Mucosa of stomach (tissue), 1 donor: ENCODE measurements at regions not wholly inside any gene's neighbourhood (a gene's known extent, or its start where the extent isn't known, plus 50 kb on each side); places are given as distances from the start of the nearest gene placed in this dataset.

Experiments used
- H3K27me3 ChIP-seq: one replicate; pipeline ENCODE4 v1.7.0; 2013; ENCODE audit warnings: mild to moderate bottlenecking, low read length; ENCODE audit not compliant: control insufficient read depth, insufficient read depth
- H3K36me3 ChIP-seq: one replicate; pipeline ENCODE4 v1.7.0; 2013; ENCODE audit warnings: low read length; ENCODE audit not compliant: control insufficient read depth, insufficient read depth
- H3K4me1 ChIP-seq: one replicate; pipeline ENCODE4 v1.7.0; 2013; ENCODE audit warnings: mild to moderate bottlenecking, low read length; ENCODE audit not compliant: control insufficient read depth, insufficient read depth
- H3K4me3 ChIP-seq: one replicate; pipeline ENCODE4 v1.7.0; 2013; ENCODE audit warnings: low read length
- H3K9ac ChIP-seq: one replicate; pipeline ENCODE4 v1.7.0; 2013; ENCODE audit warnings: mild to moderate bottlenecking, low read length, moderate library complexity
- H3K9me3 ChIP-seq: one replicate; pipeline ENCODE4 v1.7.0; 2013; ENCODE audit warnings: mild to moderate bottlenecking, low read length, moderate library complexity; ENCODE audit not compliant: control insufficient read depth
- donor health status: Pancreatic carcinoma.

GRCh38 chr14:49975799-49976198, 82.9 kb downstream of the ARF6 start:
- Histone ChIP-seq H3K4me1 (peaks cover 56% of the 10 kb centered on the region), H3K9me3 (no peaks in the 10 kb centered on the region), H3K9ac (no peak overlapping the region), H3K36me3 (no peaks in the 10 kb centered on the region), H3K4me3 (no peak overlapping the region), H3K27me3 (no peaks in the 10 kb centered on the region)

DNA sequence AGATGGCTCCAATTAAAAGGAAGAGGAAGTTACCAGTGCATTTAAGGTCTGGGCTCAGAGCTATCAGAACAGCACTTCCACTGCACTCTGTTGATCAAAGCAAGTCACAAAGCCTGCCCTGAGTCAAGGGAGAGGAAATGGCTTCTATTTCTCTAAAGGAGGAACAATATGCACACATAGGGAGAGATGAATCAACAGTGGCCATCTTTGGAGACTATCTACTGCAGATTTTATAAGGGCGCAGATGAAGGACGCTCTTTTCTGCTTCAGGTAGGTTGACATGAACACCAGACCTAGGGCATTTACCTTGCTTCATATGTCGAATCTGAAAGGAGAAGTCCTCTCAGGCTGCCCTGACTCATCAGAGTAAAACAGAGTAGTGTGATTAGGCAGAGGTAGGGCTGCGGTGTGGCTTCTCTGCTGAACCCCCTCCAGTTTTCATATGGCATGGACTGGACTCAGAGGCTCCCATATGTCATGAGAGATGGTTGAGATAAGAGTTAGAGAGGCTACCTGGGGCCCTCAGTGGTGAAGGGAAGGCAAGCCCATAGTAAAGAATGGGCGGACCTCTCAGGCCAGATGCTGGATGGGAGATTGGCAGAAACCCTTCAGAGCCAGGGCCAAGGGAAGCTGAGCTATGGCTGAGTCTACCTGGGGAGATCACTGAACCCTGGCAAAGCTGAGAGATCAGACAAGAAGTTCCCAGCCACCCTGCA, 84.4 kb downstream of the ARF6 start:
- no peak overlapping the region for H3K9ac ChIP-seq
- H3K27me3 ChIP-seq: no peaks in the 10 kb centered on the region
- H3K4me3 ChIP-seq: no peak overlapping the region
- H3K4me1 ChIP-seq: peaks cover 41% of the 10 kb centered on the region
- H3K36me3 ChIP-seq: no peaks in the 10 kb centered on the region
- no peaks in the 10 kb centered on the region for H3K9me3 ChIP-seq

- H3K9ac ChIP-seq: no peak overlapping the region
- no peaks in the 10 kb centered on the region for H3K9me3 ChIP-seq
- H3K4me3 ChIP-seq: no peak overlapping the region
- H3K27me3 ChIP-seq: no peaks in the 10 kb centered on the region
- peaks cover 25% of the 10 kb centered on the region for H3K4me1 ChIP-seq
- H3K36me3 ChIP-seq: no peaks in the 10 kb centered on the region
Observed at GRCh38 chr14:49980027-49980426, 87.1 kb downstream of the ARF6 start.

- Histone ChIP-seq H3K9ac (no peak overlapping the region), H3K36me3 (no peaks in the 10 kb centered on the region), H3K9me3 (no peaks in the 10 kb centered on the region), H3K27me3 (no peaks in the 10 kb centered on the region), H3K4me3 (no peak overlapping the region), H3K4me1 (peaks cover 15% of the 10 kb centered on the region)
Observed at GRCh38 chr14:49982082-49982481, 89.2 kb downstream of the ARF6 start.

GRCh38 chr14:49982501-49982951, 89.6 kb downstream of the ARF6 start:
- Histone ChIP-seq H3K9ac (no peak overlapping the region), H3K9me3 (no peaks in the 10 kb centered on the region)

GRCh38 chr14:49984424-49984823, 91.5 kb downstream of the ARF6 start:
- Histone ChIP-seq H3K4me1 (peaks cover 22% of the 10 kb centered on the region), H3K4me3 (no peak overlapping the region), H3K36me3 (no peaks in the 10 kb centered on the region), H3K9me3 (no peaks in the 10 kb centered on the region), H3K27me3 (no peaks in the 10 kb centered on the region), H3K9ac (no peak overlapping the region)

More at GRCh38 chr14:49982501-49982951, 89.6 kb downstream of the ARF6 start:
- peaks cover 14% of the 10 kb centered on the region for H3K4me1 ChIP-seq
- no peaks in the 10 kb centered on the region for H3K36me3 ChIP-seq
- no peak overlapping the region for H3K4me3 ChIP-seq
- H3K27me3 ChIP-seq: no peaks in the 10 kb centered on the region

DNA sequence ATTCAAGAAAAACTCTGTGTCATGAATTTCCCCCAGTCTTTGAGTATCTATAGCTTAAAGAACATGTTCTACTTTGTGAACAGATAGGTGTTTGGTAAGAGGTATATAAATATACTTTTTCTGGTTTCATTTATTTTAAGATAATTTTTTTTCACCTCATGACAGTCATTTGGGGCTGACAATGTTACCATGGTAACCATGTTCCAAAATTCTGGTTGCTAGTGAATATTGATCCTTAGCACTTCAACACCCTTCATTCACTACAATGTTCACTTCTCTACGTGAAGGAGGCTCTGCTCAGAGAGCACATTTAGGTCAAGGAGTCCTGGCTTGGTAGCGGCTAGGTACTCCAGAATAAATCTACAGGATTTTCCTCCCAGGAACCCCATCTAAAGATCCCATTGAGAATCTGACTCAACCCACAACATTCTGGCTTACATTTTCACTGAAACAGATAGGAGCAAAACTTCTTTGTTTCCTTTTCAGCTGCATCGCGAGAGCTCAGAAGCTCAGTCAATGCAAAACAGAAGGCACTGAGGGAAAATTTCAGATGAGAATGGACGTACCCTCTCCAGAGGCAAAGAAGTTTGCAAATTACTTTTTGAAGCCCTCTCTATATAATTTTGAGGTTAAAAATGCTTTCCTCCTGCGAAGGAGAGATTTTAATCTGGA, 93.6 kb downstream of the ARF6 start:
- no peak overlapping the region for H3K9ac ChIP-seq
- no peaks in the 10 kb centered on the region for H3K36me3 ChIP-seq
- no peaks in the 10 kb centered on the region for H3K27me3 ChIP-seq
- H3K9me3 ChIP-seq: no peaks in the 10 kb centered on the region
- no peak overlapping the region for H3K4me3 ChIP-seq
- H3K4me1 ChIP-seq: peaks cover 27% of the 10 kb centered on the region

GRCh38 chr14:49988080-49988990, 95.5 kb downstream of the ARF6 start:
- no peak overlapping the region for H3K4me3 ChIP-seq
- no peaks in the 10 kb centered on the region for H3K36me3 ChIP-seq
- H3K9me3 ChIP-seq: no peaks in the 10 kb centered on the region
- no peak overlapping the region for H3K9ac ChIP-seq
- no peaks in the 10 kb centered on the region for H3K27me3 ChIP-seq
- peaks cover 27% of the 10 kb centered on the region for H3K4me1 ChIP-seq

DNA sequence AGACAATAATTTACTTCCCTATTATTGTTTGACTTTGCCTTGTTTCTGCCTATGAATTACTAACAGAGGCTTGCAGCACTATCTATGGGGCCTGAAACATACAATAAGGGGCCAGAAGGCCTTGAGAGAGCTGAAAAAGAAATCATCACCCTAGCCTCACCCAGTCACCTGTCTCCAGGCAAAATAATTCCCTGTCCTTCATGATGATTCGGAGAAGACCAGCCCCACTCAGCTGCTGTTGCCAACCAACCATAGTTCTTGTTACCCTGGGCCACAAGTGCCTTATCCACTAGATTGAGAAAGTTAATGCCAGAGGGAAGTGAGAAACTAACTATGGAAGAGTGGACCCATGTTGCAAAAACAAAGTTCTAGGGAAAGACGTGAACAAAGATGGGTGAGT, 97.1 kb downstream of the ARF6 start:
- Histone ChIP-seq H3K4me1 (peaks cover 27% of the 10 kb centered on the region), H3K36me3 (no peaks in the 10 kb centered on the region), H3K9me3 (no peaks in the 10 kb centered on the region), H3K27me3 (no peaks in the 10 kb centered on the region), H3K9ac (no peak overlapping the region), H3K4me3 (no peak overlapping the region)

GRCh38 chr14:49991491-49991890, 98.6 kb downstream of the ARF6 start:
- H3K4me3 ChIP-seq: no peak overlapping the region
- H3K9ac ChIP-seq: no peak overlapping the region
- H3K36me3 ChIP-seq: no peaks in the 10 kb centered on the region
- H3K9me3 ChIP-seq: no peaks in the 10 kb centered on the region
- H3K4me1 ChIP-seq: peaks cover 32% of the 10 kb centered on the region
- H3K27me3 ChIP-seq: no peaks in the 10 kb centered on the region

DNA sequence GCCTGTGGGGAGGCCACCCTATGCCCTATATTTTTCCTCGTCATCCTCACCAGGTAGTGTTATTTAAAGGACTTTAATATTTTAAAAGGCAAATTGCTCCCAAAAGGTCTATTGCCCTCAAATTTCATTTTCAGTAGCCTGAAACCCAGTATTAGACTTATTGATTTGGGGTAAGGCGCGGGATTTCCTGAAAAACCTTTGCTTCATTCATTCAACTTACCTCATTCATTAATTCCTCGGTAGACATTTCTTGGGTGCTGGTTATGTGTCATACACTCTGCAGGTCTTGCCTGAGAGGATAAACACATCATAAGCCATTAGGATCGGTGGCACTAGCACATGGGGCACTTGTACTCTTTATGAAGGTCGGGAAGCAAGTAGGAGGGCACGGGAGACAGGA, 99.2 kb downstream of the ARF6 start:
- Histone ChIP-seq H3K27me3 (no peaks in the 10 kb centered on the region), H3K4me3 (no peak overlapping the region), H3K4me1 (peaks cover 31% of the 10 kb centered on the region), H3K9ac (no peak overlapping the region), H3K36me3 (no peaks in the 10 kb centered on the region), H3K9me3 (no peaks in the 10 kb centered on the region)

- Histone ChIP-seq H3K36me3 (no peaks in the 10 kb centered on the region), H3K9me3 (no peaks in the 10 kb centered on the region), H3K9ac (no peak overlapping the region), H3K4me1 (peaks cover 32% of the 10 kb centered on the region), H3K27me3 (no peaks in the 10 kb centered on the region), H3K4me3 (no peak overlapping the region)
Observed at GRCh38 chr14:49992448-49992847, 99.6 kb downstream of the ARF6 start.
